HS-5 (cell line): ENCODE measurements at regions not wholly inside any gene's neighbourhood (a gene's known extent, or its start where the extent isn't known, plus 50 kb on each side); places are given as distances from the start of the nearest gene placed in this dataset.

ENCODE experiments used
- DNase-seq: peaks from one replicate; pipeline ENCODE4 v3.0.0-alpha.2; 2012; ENCODE audit warnings: low read depth

GRCh38 chr5:88967633-88968585 lies 84.9 kb upstream of the MEF2C start:
- DNase-seq: no peak

- no peak for DNase-seq
Measured at GRCh38 chr5:88964831-88965230, 81.8 kb upstream of the MEF2C start.

- DNase-seq: no peak
Measured at GRCh38 chr5:88957013-88957412, 74.0 kb upstream of the MEF2C start.

- no peak for DNase-seq
Measured at GRCh38 chr5:88956416-88956815, 73.4 kb upstream of the MEF2C start.

- no peak for DNase-seq
Measured at GRCh38 chr5:88955403-88955802, 72.4 kb upstream of the MEF2C start.

GRCh38 chr5:88954511-88954910 lies 71.5 kb upstream of the MEF2C start:
- no peak for DNase-seq

- no peak for DNase-seq
Measured at GRCh38 chr5:88952996-88953643, 70.1 kb upstream of the MEF2C start.

- DNase-seq: no peak
Measured at GRCh38 chr5:88952344-88952743, 69.4 kb upstream of the MEF2C start.

- DNase-seq: no peak
Measured at GRCh38 chr5:88951457-88951856, 68.5 kb upstream of the MEF2C start.

GRCh38 chr5:88948746-88949600 lies 66.0 kb upstream of the MEF2C start:
- DNase-seq: no peak

GRCh38 chr5:88944751-88945531 lies 62.0 kb upstream of the MEF2C start:
- DNase-seq: no peak

GRCh38 chr5:88941581-88941980 lies 58.6 kb upstream of the MEF2C start:
- DNase-seq: no peak

- DNase-seq: no peak
Measured at GRCh38 chr5:88940713-88941112, 57.7 kb upstream of the MEF2C start.

GRCh38 chr5:88939300-88939699 lies 56.3 kb upstream of the MEF2C start:
- no peak for DNase-seq

GRCh38 chr5:88938488-88938887 lies 55.5 kb upstream of the MEF2C start:
- DNase-seq: no peak

GRCh38 chr5:88937406-88937805 lies 54.4 kb upstream of the MEF2C start:
- DNase-seq: no peak

- no peak for DNase-seq
Measured at GRCh38 chr5:88934439-88934838, 51.5 kb upstream of the MEF2C start.
